ENCODE measurements at regions not wholly inside any gene's neighbourhood (a gene's known extent, or its start where the extent isn't known, plus 50 kb on each side); places are given as distances from the start of the nearest gene placed in this dataset.

GRCh38 chrX:120742946-120743665 is 113.3 kb upstream of the C1GALT1C1 start:
- no peak overlapping the region for H2AFZ ChIP-seq (ENCODE audit: low read depth, low read length)
- BruUV-seq (replicated peaks): no TSS peak
- no peak for FAIRE-seq
- H3K36me3 ChIP-seq (ENCODE audit: control insufficient read depth in 2 of 2, extremely low read depth in 1 of 2, insufficient read depth in 2 of 2, low read length in 2 of 2): no peaks in the 10 kb centered on the region
- intact Hi-C loops (cut with micrococcal nuclease) (no loop called here), dilution Hi-C loops (cut with MboI; ENCODE audit: extremely low pct_ligation_motif_present, low sequenced_read_pairs) (no loop called here)
- no peak overlapping the region for H3K4me2 ChIP-seq (ENCODE audit: insufficient read depth, low read length)
- no peak overlapping the region for H3K4me3 ChIP-seq (replicated peaks in 1 of 3; ENCODE audit: insufficient read depth in 1 of 3, low read depth in 1 of 3, low read length in 3 of 3)
- H3K9me1 ChIP-seq (replicated peaks; ENCODE audit: control insufficient read depth, extremely low read depth, insufficient read depth, low read length): no peaks in the 10 kb centered on the region
- no peak overlapping the region for H3K9ac ChIP-seq (replicated peaks; ENCODE audit: extremely low read depth, insufficient read depth, low read length)
- no peaks in the 10 kb centered on the region for H4K20me1 ChIP-seq (replicated peaks; ENCODE audit: control insufficient read depth, extremely low read depth, insufficient read depth, low read length)
- no peaks in the 10 kb centered on the region for H3K9me3 ChIP-seq (replicated peaks; ENCODE audit: control insufficient read depth, insufficient read depth, low read length)
- H3K79me2 ChIP-seq (ENCODE audit: control insufficient read depth, insufficient read depth, low read length): no peaks in the 10 kb centered on the region
- H3K4me1 ChIP-seq (ENCODE audit: control insufficient read depth, extremely low read depth, insufficient read depth, low read length): no peaks in the 10 kb centered on the region
- POLR2A ChIA-PET: no interaction called here
- H3K27ac ChIP-seq (ENCODE audit: insufficient read depth, low read depth, low read length): no peak overlapping the region
- CTCF ChIA-PET: interaction anchor here (1.2 kb wide), 1 partner anchor 10 kb away, joined by 3 read pairs; no protein-coding TSS in a partner anchor
- no peak for DNase-seq (ENCODE audit: low read depth, low spot score)
- TF ChIP-seq EZH2 (IDR thresholded peaks at IDR 0.05; ENCODE audit: borderline replicate concordance, low read depth, low read length, severe bottlenecking): no peak
- no peak for TF ChIP-seq FOS (IDR thresholded peaks at IDR 0.05; ENCODE audit: borderline replicate concordance, insufficient read depth, low read length)
- TF ChIP-seq MYC (IDR thresholded peaks at IDR 0.05; ENCODE audit: low read depth, low read length): no peak
- no peak for TF ChIP-seq POLR2A (IDR thresholded peaks at IDR 0.05; ENCODE audit: low read depth, low read length)
- no peak for TF ChIP-seq JUN (IDR thresholded peaks at IDR 0.05; ENCODE audit: borderline replicate concordance, insufficient read depth, insufficient read length, low read depth)
- TF ChIP-seq GATA2 (IDR thresholded peaks at IDR 0.05; ENCODE audit: insufficient read depth, insufficient read length, low read depth, low read length): no peak
- TF ChIP-seq MAX (IDR thresholded peaks at IDR 0.05; ENCODE audit: insufficient read depth, insufficient read length): no peak
- TF ChIP-seq POLR2AphosphoS5 (IDR thresholded peaks at IDR 0.05; ENCODE audit: insufficient read depth, low read depth, low read length): no peak
- TF ChIP-seq CTCF (IDR thresholded peaks at IDR 0.05; ENCODE audit: extremely low read depth in 1 of 2, insufficient read depth in 1 of 2, low read depth in 1 of 2, low read length in 2 of 2): no peak
- no peaks in the 10 kb centered on the region for H3K27me3 ChIP-seq (ENCODE audit: control insufficient read depth in 2 of 2, insufficient read depth in 2 of 2, low read length in 2 of 2)
